ENCODE measurements at regions not wholly inside any gene's neighbourhood (a gene's known extent, or its start where the extent isn't known, plus 50 kb on each side); places are given as distances from the start of the nearest gene placed in this dataset.

DNA sequence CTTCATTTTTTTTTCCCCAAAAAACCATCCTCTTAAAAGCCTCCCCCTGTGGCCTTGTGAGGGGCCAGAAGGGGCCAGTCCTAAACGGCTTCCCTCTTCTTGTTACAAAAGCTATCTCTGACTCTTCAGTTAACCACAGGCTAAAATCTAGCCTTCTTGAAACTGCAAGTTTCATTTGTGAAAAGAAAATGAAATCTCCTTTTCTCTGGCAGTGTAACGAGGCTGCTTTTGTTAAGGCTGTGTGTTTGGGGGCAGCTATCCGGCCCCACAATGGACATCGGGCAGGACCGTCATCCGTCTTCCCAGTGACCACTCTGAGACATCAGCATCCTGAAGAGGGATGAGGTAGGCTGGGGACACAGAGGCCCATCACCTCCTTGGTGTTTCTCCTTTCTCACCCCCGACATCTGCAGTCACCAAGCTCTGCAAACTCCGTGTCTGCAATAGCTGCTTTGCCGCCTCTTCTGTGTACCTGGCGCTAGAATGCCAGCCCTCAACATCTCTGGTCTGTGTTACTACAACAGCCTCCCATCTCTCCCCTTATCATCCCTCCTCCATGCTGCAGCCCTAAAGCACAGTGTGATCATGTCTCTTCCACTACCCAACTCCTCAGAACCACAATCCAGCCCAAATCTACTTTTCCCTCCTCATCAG, 94.0 kb downstream of the RCN1 start:
- no peak for TF ChIP-seq POLR2A (IDR thresholded peaks at IDR 0.05)
- TF ChIP-seq CTCF (IDR thresholded peaks at IDR 0.05): no peak
